Activated B cell treated with CpG ODN at 0.5 μM for 24 hours (primary cell): ENCODE measurements at regions not wholly inside any gene's neighbourhood (a gene's known extent, or its start where the extent isn't known, plus 50 kb on each side); places are given as distances from the start of the nearest gene placed in this dataset.

Experiments
- ATAC-seq: fragments of 200-7000 bp; cut with Tn5 transposase; one replicate; pipeline ENCODE4 v1.10.0; 2021; ENCODE audit warnings: low read depth, mild to moderate bottlenecking, moderate library complexity
- CTCF ChIA-PET: fragments of 350-600 bp; sonication (Branson Sonifier 250); formaldehyde crosslinking; loops from one replicate; lab custom pipeline; 2021; ENCODE audit warnings: antibody characterized with exemption; lab: Charles Lee
- POLR2A ChIA-PET: fragments of 350-600 bp; sonication (Branson Sonifier 250); formaldehyde crosslinking; loops from one replicate; lab custom pipeline; 2021; ENCODE audit warnings: antibody characterized with exemption; lab: Charles Lee
- DNase-seq: peaks from one replicate; pipeline ENCODE4 v3.0.0; 2022
- H3K27ac Mint-ChIP-seq: one replicate; pipeline ENCODE4 v1.8.0; 2020; ENCODE audit warnings: mixed read lengths
- H3K27me3 Mint-ChIP-seq: one replicate; pipeline ENCODE4 v1.8.0; 2021; ENCODE audit warnings: mixed read lengths
- H3K36me3 Mint-ChIP-seq: one replicate; pipeline ENCODE4 v1.8.0; 2021; ENCODE audit warnings: low read depth, mixed read lengths
- H3K4me1 Mint-ChIP-seq: one replicate; pipeline ENCODE4 v1.8.0; 2021; ENCODE audit warnings: mixed read lengths
- H3K4me3 Mint-ChIP-seq: one replicate; pipeline ENCODE4 v1.8.0; 2020; ENCODE audit warnings: mild to moderate bottlenecking, mixed read lengths
- H3K9me3 Mint-ChIP-seq: one replicate; pipeline ENCODE4 v1.8.0; 2020; ENCODE audit warnings: mixed read lengths
- intact Hi-C: fragments of 100-400 bp; cut with micrococcal nuclease; formaldehyde crosslinking; loops from one replicate; pipeline ENCODE4 v1.15.1; 2024
- TF ChIP-seq, protein P1 (sequence below): fragments of 200-600 bp; IDR thresholded peaks from one replicate; pipeline ENCODE4 v1.8.0; 2022; ENCODE audit warnings: antibody characterized with exemption, mild to moderate bottlenecking

DNA sequence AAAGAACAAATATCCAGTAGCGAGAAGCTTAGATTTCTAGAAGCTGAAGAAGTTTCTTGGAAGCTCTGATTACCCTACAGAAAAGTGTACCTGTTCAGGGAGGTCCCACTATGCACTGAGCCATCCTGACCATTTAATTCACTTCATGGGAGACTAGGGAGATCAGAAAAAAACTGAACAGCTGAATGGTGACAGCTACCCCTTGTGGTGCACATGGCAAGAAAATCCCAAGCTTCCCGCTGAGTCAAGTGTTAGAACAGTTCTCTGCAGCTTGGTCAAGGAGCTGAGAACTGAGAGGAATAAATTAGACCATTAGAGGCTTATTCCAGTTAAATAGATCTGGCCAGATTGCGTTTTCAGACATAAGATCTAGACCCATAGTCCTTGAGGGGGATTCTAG lies 197.2 kb upstream of the VEPH1 start:
- CTCF ChIA-PET: no interaction called here
- POLR2A ChIA-PET: no interaction called here
- Mint-ChIP-seq H3K4me1 (no peaks in the 10 kb centered on the region), H3K36me3 (no peaks in the 10 kb centered on the region), H3K4me3 (no peak overlapping the region), H3K9me3 (no peaks in the 10 kb centered on the region), H3K27me3 (no peaks in the 10 kb centered on the region), H3K27ac (no peak overlapping the region)
- ATAC-seq: no peak
- intact Hi-C loops: no loop called here
- DNase-seq: no peak
- TF ChIP-seq, protein P1, sequence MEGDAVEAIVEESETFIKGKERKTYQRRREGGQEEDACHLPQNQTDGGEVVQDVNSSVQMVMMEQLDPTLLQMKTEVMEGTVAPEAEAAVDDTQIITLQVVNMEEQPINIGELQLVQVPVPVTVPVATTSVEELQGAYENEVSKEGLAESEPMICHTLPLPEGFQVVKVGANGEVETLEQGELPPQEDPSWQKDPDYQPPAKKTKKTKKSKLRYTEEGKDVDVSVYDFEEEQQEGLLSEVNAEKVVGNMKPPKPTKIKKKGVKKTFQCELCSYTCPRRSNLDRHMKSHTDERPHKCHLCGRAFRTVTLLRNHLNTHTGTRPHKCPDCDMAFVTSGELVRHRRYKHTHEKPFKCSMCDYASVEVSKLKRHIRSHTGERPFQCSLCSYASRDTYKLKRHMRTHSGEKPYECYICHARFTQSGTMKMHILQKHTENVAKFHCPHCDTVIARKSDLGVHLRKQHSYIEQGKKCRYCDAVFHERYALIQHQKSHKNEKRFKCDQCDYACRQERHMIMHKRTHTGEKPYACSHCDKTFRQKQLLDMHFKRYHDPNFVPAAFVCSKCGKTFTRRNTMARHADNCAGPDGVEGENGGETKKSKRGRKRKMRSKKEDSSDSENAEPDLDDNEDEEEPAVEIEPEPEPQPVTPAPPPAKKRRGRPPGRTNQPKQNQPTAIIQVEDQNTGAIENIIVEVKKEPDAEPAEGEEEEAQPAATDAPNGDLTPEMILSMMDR: no peak

DNA sequence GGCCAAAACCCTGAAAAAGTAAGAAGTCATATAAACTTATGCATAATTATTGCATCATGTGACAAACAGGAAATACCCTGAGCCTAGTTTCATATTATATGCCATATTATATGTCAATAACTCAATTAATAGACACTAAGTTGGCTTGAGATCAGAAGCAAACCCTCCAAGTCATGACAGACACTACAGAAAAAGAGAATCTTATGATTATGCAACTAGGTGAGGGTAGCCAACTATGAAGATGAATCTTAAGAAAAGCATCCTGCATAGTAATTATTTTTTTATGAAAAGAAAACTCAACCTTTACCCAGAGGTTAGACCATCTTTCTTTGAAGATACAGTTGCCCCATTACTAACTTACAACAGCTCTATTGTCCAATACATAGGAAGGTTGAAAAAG lies 192.4 kb upstream of the VEPH1 start:
- POLR2A ChIA-PET: no interaction called here
- no peaks in the 10 kb centered on the region for H3K9me3 Mint-ChIP-seq
- H3K27me3 Mint-ChIP-seq: no peaks in the 10 kb centered on the region
- no peaks in the 10 kb centered on the region for H3K36me3 Mint-ChIP-seq
- intact Hi-C loops: no loop called here
- DNase-seq: no peak
- H3K4me3 Mint-ChIP-seq: no peak overlapping the region
- H3K4me1 Mint-ChIP-seq: no peaks in the 10 kb centered on the region
- TF ChIP-seq, protein P1: no peak
- no peak overlapping the region for H3K27ac Mint-ChIP-seq
- CTCF ChIA-PET: no interaction called here
- no peak for ATAC-seq

DNA sequence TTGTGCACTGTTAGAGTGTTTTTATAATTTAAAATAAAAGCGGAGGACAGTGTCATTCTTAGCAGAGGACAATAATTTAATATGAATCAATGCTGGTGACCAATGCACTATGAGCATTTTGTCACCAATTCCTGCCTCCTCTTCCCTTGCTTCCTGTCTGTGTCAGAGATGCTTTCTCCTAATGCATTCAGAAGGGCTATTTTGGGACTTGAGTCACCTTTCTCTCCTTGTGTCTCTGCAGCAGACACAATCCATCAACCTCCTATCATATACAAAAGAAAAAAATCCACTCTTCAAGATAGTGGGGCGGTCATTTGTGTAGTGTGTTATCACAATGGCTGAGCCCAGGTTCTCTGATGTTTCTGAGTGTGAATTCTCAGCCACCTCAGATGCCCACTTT lies 191.9 kb upstream of the VEPH1 start:
- Mint-ChIP-seq H3K27me3 (no peaks in the 10 kb centered on the region), H3K4me3 (no peak overlapping the region), H3K36me3 (no peaks in the 10 kb centered on the region), H3K27ac (no peak overlapping the region), H3K4me1 (no peaks in the 10 kb centered on the region), H3K9me3 (peaks cover 2% of the 10 kb centered on the region)
- ATAC-seq (no peak), DNase-seq (no peak)
- ChIA-PET POLR2A (no interaction called here), CTCF (no interaction called here)
- TF ChIP-seq, protein P1: no peak
- intact Hi-C loops: no loop called here

DNA sequence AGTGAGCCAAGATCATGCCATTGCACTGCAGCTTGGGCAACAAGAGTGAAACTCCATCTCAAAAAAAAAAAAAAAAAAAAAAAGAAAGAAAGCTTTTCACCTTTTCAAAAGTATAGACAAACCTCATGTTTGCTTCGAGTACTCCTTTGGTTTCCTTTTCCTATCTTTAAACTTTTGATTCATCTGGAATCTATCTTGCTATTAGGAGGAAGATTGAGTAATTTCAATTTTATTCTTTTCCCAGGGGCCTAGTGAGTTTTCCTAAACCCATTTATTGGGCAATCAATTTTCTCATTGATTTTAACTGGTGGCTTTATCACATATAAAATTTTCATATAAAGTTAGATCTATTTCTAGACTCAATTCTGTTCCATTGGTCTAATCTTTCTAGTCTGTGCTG lies 190.5 kb upstream of the VEPH1 start:
- TF ChIP-seq, protein P1: no peak
- no peaks in the 10 kb centered on the region for H3K4me1 Mint-ChIP-seq
- DNase-seq (no peak), ATAC-seq (no peak)
- no peak overlapping the region for H3K27ac Mint-ChIP-seq
- ChIA-PET POLR2A (no interaction called here), CTCF (no interaction called here)
- intact Hi-C loops: no loop called here
- H3K27me3 Mint-ChIP-seq: no peaks in the 10 kb centered on the region
- H3K9me3 Mint-ChIP-seq: peaks cover 4% of the 10 kb centered on the region
- H3K4me3 Mint-ChIP-seq: no peak overlapping the region
- H3K36me3 Mint-ChIP-seq: no peaks in the 10 kb centered on the region

DNA sequence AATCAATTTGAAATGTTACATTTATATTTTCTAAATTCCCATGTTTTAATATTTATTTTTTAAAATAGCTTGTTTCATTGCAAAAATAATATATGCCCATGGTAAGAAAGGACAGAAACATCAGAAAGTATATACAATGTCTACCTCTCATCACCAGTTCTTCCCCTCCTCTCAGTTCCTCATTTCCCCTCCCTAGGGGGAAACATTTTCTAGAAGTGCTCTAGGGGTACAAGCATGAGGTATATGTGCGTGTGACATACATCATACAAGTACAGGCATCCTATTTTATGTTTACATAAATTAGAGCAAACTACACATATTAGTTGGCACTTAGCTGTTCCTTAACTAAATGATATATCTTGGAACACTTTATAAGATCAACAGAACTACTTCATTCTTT lies 189.3 kb upstream of the VEPH1 start:
- Mint-ChIP-seq H3K4me3 (no peak overlapping the region), H3K9me3 (peaks cover 4% of the 10 kb centered on the region), H3K36me3 (no peaks in the 10 kb centered on the region), H3K4me1 (no peaks in the 10 kb centered on the region), H3K27me3 (no peaks in the 10 kb centered on the region), H3K27ac (no peak overlapping the region)
- DNase-seq (no peak), ATAC-seq (no peak)
- intact Hi-C loops: no loop called here
- POLR2A ChIA-PET: no interaction called here
- TF ChIP-seq, protein P1: no peak
- CTCF ChIA-PET: no interaction called here
